ENCODE measurements at regions not wholly inside any gene's neighbourhood (a gene's known extent, or its start where the extent isn't known, plus 50 kb on each side); places are given as distances from the start of the nearest gene placed in this dataset.

- no peaks in the 10 kb centered on the region for H3K36me3 ChIP-seq
- no peak overlapping the region for H3K4me3 ChIP-seq
- no peak for TF ChIP-seq CTCF (IDR thresholded peaks at IDR 0.05; ENCODE audit: low read depth, low read length)
- no peaks in the 10 kb centered on the region for H3K27me3 ChIP-seq
- peak in 1 of 2 donors; percentile 50 for DNase-seq (ENCODE audit: low read depth in 1 of 2, low spot score in 1 of 2)
- H3K27ac ChIP-seq, result no peak overlapping the region
- no peaks in the 10 kb centered on the region for H3K4me1 ChIP-seq (ENCODE audit: low read depth)
- H3K9me3 ChIP-seq (ENCODE audit: low read depth), result no peaks in the 10 kb centered on the region
These were observed 91.0 kb upstream of the BCOR start for GRCh38 chrX:40188573-40189417.

GRCh38 chrX:40184968-40185367 is 87.2 kb upstream of the BCOR start:
- no peaks in the 10 kb centered on the region for H3K9me3 ChIP-seq (ENCODE audit: low read depth)
- H3K27me3 ChIP-seq, result no peaks in the 10 kb centered on the region
- DNase-seq (ENCODE audit: low read depth in 1 of 2, low spot score in 1 of 2), result no peak
- no peak overlapping the region for H3K27ac ChIP-seq
- no peak overlapping the region for H3K4me3 ChIP-seq
- no peak for TF ChIP-seq CTCF (IDR thresholded peaks at IDR 0.05; ENCODE audit: low read depth, low read length)
- no peaks in the 10 kb centered on the region for H3K36me3 ChIP-seq
- H3K4me1 ChIP-seq (ENCODE audit: low read depth), result no peaks in the 10 kb centered on the region

GRCh38 chrX:40182615-40183014 is 84.9 kb upstream of the BCOR start:
- Histone ChIP-seq H3K36me3 (no peaks in the 10 kb centered on the region), H3K27ac (no peak overlapping the region), H3K4me3 (no peak overlapping the region), H3K27me3 (no peaks in the 10 kb centered on the region), H3K9me3 (ENCODE audit: low read depth) (no peaks in the 10 kb centered on the region), H3K4me1 (ENCODE audit: low read depth) (no peaks in the 10 kb centered on the region)
- DNase-seq (ENCODE audit: low read depth in 1 of 2, low spot score in 1 of 2), result no peak
- no peak for TF ChIP-seq CTCF (IDR thresholded peaks at IDR 0.05; ENCODE audit: low read depth, low read length)

- no peaks in the 10 kb centered on the region for H3K36me3 ChIP-seq
- H3K4me1 ChIP-seq (ENCODE audit: low read depth), result no peaks in the 10 kb centered on the region
- no peak for TF ChIP-seq CTCF (IDR thresholded peaks at IDR 0.05; ENCODE audit: low read depth, low read length)
- no peak overlapping the region for H3K27ac ChIP-seq
- H3K4me3 ChIP-seq, result no peak overlapping the region
- no peaks in the 10 kb centered on the region for H3K9me3 ChIP-seq (ENCODE audit: low read depth)
- H3K27me3 ChIP-seq, result no peaks in the 10 kb centered on the region
- no peak for DNase-seq (ENCODE audit: low read depth in 1 of 2, low spot score in 1 of 2)
These were observed 84.3 kb upstream of the BCOR start for GRCh38 chrX:40182095-40182494.

- TF ChIP-seq CTCF (IDR thresholded peaks at IDR 0.05; ENCODE audit: low read depth, low read length), result no peak
- H3K27me3 ChIP-seq, result no peaks in the 10 kb centered on the region
- no peaks in the 10 kb centered on the region for H3K36me3 ChIP-seq
- no peak overlapping the region for H3K4me3 ChIP-seq
- H3K4me1 ChIP-seq (ENCODE audit: low read depth), result peaks cover 5% of the 10 kb centered on the region
- no peaks in the 10 kb centered on the region for H3K9me3 ChIP-seq (ENCODE audit: low read depth)
- H3K27ac ChIP-seq, result no peak overlapping the region
- DNase-seq (ENCODE audit: low read depth in 1 of 2, low spot score in 1 of 2), result no peak
These were observed 81.5 kb upstream of the BCOR start for GRCh38 chrX:40179283-40179682.

Data from cardiac muscle cell (in vitro differentiated cells and primary cell).